GM12872 (cell line): ENCODE measurements at regions not wholly inside any gene's neighbourhood (a gene's known extent, or its start where the extent isn't known, plus 50 kb on each side); places are given as distances from the start of the nearest gene placed in this dataset.

ENCODE experiments used
- CTCF ChIP-seq: IDR thresholded peaks from 3 replicates; pipeline ENCODE4 v1.5.1; 2011; ENCODE audit warnings: low read depth, mild to moderate bottlenecking, low read length, moderate library complexity; ENCODE audit not compliant: insufficient read depth

DNA sequence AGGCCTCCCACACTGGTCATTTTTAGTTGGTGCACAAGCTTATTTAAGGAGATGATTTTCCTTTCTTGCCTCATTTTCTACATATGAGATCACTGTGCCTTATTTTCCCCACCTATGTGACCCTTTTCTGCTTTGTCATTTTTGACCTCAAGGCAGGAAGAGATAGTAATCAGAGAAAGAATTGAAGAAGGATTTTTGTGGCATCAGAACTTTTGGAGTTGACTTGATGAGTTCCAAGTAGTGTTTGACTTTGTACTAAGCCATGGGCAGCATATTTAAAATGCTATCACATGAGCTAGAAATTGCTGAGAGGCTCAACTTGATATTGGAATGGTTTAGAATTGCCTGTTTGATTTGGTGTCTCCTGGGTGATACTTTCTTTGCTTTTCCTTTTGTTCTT lies 440.8 kb downstream of the AEBP2 start:
- no peak for TF ChIP-seq CTCF

DNA sequence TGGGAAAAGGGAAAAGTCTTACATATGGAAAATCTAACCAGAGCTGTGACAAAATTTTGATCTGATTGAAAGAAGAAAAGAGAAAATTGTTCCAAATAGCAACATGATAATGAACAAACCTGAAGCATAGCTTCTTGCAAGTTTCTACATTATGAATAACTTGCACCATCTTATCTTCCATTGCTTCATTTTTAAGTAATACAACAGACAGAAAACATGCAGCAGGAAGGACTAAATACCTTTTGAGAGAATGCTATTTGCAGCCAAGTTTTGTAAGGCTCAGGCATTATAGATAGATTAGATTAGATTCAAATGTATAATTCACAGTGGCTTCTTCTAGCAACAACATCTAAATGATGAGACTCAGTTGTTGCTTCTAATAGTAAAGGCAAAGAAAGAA lies 441.4 kb downstream of the AEBP2 start:
- no peak for TF ChIP-seq CTCF

DNA sequence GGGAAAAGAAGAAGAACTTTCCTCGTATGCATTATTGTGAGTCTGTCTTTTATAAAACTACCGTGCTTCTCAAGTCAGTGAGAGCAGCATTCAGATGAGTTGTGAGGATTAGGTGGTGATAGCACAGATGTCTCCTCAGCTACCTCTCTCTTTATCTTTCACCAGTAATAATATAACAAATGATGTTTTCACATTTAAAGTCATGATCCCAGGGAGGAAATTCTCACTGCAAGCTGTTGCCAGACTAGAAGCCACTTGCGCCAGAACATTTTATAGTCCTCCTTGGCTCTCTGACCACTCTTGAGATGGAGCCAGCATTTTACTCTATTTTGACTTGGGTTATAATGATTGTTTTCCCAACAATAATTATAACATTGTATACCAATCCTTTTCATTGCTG lies 443.1 kb downstream of the AEBP2 start:
- TF ChIP-seq CTCF, result no peak

GRCh38 chr12:19884021-19884492 lies 444.8 kb downstream of the AEBP2 start:
- no peak for TF ChIP-seq CTCF

DNA sequence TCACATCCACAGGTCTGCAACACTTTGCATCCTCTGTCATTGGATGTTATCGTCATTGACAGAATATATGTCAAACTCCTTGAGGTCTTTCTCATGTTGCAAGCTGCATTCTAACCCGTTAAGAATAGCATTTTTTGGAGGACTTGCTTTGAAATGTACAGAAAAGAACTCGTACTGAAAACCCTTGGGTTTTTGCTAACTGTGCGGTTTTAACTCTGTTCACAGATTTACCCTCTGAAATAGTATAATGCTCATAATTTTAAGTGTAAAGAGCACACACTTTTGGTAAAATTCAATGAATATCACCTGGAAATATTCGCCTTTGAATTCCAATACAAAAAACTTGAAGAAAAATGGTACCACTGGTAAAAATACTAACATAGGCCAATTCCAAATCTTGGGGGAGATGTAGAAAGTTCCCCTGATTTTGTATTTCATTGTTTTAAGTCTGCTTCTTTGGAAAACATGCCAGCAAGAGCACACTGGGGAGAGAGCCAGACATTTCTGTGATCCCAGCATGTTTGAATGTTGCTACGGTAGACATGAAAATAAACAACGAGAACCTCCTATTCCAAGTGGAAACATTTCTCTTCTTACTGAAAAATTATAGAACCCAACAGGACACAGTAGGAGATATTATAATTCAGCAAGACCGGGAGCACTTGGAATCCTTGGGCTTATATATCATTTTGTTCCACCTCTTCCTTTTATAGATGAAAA lies 446.0 kb downstream of the AEBP2 start:
- no peak for TF ChIP-seq CTCF

DNA sequence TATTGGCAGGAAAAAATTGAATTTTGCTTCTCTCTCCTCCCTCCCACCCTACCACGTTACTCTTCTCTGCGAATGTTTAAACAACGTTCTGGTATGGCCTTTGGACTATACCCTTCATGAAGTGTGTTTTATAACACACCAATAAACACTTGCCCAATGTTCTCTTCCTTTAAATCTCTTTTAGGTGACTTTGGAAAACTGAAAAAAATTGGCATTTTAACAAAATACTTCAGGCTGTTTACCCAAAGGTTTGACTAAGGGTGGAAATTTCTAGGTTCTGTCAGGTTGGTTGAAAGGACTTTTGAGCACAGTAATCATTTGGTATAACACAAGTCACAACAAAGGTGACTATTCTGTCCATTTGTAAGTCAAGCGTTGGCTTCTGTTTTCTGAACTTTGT lies 446.8 kb downstream of the AEBP2 start:
- TF ChIP-seq CTCF, result no peak

- TF ChIP-seq CTCF, result no peak
Observed at GRCh38 chr12:19886639-19887064, 447.4 kb downstream of the AEBP2 start.
